NK-92 treated with Interleukin-12 subunit alpha and Interleukin-12 subunit beta, amount 100 ng/mL, for 24 hours (cell line): ENCODE measurements at regions not wholly inside any gene's neighbourhood (a gene's known extent, or its start where the extent isn't known, plus 50 kb on each side); places are given as distances from the start of the nearest gene placed in this dataset.
A peak's percentile ranks its signal among the peaks of the same experiment; 100 is the strongest.
"Not testable (repeated sequence)": the region's sequence is repeated elsewhere in the genome, so short reads cannot be mapped to it uniquely, and the experiment has no call there.

Experiments used
- DNase-seq: peaks from one replicate; lab custom pipeline; 2025; lab: John Stamatoyannopoulos, UW

DNA sequence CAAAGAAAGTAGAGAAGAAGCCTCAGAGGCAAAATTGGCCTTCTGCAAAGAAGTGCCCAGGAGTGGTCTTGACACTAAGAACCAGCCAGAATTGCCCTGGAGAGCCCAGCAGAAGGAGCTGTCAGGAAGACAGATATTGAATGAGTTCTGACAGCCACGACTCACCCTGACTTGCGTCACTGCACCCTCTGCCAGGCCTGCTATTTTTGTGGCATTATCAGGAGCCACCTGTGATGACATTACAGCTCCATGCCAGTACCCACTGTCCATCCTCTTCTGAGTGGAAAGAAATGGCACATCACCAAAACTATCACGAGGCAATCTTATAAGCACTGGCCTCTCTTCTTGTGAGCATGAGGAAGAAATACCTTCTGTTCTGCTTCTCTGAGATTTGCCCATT lies 67.7 kb downstream of the SMIM20 start:
- peak; percentile 37 for DNase-seq

DNA sequence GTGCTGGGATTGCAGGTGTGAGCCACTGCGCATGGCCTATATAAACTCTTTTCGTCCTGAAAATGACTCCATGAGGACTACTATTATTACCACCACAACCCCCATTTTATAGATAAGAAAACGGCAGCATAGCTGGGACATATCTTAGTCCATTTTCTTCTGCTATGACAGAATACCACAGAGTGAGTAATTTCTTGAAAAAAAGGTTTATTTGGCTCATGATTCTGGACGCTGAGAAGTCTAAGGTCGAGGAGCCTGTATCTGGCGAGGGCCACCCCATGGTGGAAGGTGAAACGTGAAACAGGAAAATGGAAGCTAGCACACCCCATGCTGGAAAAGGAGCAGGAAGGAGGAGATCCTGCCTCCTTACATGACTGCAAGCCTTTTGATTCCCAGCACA lies 68.9 kb downstream of the SMIM20 start:
- DNase-seq, result no peak

DNA sequence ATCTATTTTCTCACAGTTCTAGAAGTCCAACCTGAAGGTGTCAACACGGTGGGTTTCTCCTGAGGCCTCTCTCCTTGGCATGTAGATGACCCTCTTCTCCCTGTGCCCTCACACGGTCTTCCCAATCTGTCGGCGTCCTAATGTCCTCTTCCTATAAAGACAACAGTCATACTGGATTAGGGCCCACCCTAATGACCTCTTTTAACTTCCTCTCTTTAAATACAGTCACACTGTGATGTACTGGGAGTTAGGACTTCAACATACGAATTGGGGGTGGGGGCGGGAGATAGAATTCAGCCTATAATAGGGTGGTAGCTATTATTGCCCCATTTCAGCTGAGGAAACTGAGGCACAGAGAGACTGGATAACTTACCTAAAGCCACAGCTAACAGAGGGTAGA lies 70.2 kb downstream of the SMIM20 start:
- DNase-seq, result no peak

- no peak for DNase-seq
Observed at GRCh38 chr4:25984796-25985195, 70.8 kb downstream of the SMIM20 start.

DNA sequence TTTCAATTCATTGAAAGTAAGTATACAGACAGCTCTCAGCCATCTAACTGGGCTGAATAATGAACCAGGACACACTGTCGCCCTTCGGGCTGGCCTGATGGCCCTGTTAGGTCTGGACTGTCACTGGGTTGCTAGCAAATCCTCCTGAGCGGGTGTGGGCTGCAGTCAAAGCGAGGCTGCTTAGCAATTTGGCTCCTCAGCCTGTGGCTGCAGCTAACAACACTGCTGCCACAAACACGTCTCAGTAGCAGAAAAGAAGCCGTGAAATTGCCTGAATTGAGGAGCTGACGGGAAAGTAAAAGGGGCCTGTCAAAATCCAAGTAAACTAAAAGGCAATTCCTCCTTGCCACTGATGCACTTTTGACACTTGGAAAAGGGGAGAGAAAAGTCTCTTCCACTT lies 72.8 kb downstream of the SMIM20 start:
- no peak for DNase-seq

- DNase-seq, result no peak
Observed at GRCh38 chr4:25991340-25991739, 77.3 kb downstream of the SMIM20 start.

DNA sequence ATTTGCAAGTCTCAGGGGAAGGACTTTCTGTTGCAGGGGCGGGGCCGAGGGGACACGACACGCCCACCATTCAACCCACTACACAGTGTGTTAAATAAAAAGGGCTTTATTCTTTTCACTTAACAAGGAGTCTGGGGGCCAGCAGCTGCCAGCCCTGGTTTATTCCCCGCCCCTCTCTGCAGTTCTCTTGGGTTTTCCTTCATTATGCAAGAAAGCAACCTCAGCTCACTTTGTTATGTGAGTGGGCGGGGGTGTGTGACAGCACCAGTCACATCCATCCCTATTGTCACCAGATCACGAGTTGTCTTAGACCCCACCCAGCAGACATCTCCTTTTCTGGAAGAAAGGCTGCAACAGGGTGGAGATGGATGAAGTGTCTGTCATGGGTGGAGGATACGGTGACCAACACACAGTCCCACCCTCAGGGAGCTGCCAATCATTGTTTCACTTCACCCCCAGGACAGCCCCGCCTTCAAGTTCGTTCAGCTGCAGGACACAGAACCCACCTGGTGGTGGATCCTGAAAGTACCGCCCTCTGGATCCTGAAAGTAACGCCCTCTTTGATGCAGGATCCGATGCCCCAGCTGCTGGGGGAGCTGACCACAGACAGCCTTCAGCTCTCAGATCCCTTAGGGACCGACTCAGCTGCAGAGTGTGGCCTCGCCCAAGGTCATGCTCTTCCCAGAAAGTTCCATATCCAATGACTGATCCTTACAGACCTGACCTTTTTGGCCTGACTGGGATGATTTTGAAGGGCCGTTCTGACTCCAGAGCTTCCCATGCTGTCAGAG lies 79.6 kb downstream of the SMIM20 start:
- DNase-seq, result no peak

DNA sequence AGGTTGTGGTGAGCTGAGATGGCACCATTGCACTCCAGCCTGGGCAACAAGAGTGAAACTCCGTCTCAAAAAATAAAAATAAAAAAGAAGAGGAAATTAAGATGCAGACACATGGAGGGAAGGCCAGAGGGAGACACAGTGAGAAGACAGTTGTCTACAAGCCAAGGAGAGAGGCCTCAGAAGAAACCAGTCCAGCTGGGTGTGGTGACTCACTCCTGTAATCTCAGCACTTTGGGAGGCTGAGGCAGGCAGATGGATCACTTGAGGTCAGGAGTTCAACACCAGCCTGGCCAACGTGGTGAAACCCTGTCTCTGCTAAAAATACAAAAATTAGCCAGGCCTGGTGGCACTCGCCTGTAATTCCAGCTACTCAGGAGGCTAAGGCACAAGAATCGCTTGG lies 80.6 kb downstream of the SMIM20 start:
- DNase-seq, result not testable (repeated sequence)

DNA sequence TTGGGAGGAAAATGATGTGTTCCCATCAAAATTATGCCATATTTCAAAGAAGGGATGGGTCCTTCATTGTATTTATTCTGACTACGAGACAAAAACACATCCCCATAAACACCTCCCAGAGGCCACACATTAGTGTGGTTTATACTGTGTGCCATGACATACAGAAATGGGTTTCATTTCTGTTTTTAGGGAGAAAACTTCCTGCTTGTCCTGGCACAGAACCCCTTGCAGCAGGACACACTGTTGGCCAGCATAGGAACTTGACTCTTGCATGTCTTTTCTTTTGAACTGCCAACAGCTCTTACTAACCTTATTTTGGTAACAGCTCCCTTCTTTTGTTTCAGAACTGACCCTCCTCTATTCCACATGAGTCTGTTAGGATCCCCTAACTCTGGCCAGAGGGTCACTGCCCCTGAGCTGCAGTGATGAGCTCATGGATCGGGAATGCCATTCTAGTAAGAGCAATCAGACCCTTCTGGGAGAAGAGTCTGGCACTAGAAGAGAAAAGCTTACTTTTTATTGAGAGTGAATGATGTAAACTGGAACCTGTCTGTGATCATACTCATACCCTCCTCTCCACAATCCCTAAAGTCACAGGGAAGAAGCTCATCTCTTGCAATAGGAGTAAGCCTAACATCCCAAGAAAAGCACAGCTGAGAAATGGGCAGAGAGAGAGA lies 86.4 kb downstream of the SMIM20 start:
- no peak for DNase-seq

- DNase-seq, result no peak
Observed at GRCh38 chr4:26001413-26001812, 87.4 kb downstream of the SMIM20 start.

DNA sequence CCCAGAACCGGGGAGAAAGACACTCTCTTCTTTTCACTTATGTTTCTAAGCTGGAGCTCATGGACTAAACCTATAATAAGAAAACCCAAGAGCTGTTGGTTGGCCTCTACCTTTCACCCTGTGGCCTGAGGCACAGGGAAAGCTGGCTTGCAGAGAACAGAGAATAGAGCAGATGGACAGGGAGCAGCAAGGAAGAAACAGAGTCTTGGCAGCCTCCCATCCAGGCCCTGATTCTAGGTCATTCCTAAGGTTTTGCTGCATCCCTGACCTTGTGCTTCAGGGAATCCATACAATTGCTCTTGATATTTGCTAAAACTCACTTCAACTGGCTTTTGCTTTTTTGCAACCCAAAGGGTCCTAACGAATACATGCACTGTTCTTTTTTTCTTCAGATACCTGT lies 87.8 kb downstream of the SMIM20 start:
- DNase-seq, result no peak

GRCh38 chr4:26003056-26003455 lies 89.0 kb downstream of the SMIM20 start:
- no peak for DNase-seq

DNA sequence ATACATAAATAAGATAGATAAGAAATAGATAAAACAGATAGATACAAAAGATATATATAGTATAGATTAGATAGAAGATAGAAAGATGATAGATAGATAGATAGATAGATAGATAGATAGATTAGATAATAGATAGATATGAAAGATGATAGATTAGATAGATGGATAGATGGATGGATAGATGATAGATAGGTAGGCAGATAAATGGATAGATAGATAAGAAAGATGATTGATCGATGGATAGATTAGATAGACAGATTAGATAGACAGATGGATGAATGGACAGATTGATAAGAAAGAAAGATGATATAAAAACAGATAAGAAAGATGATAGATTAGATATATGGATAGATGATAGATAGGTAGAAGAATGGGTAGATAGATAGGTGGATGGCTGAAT lies 90.3 kb downstream of the SMIM20 start:
- no peak for DNase-seq

GRCh38 chr4:26005764-26006163 lies 91.7 kb downstream of the SMIM20 start:
- no peak for DNase-seq

GRCh38 chr4:26008737-26009136 lies 94.7 kb downstream of the SMIM20 start:
- DNase-seq, result no peak

GRCh38 chr4:26009502-26009901 lies 95.5 kb downstream of the SMIM20 start:
- DNase-seq, result no peak

DNA sequence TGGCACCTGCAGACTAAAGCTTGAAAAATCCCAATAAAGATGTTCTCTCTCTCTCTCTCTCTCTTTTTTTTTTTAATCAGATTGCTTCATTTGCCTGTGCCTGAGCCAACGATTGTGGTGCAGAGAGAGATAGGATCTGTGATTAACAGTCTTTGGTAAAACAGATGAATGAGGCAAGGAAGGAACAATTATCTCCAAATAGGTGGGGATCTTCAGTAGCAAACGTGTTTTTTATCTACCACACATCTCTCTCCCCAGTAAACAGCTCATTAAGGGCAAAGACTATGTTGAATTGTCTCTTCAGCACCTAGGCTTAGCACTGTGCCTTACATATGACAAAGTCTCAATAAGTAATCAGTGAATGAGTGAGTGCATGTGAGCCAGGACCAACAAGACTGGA lies 96.3 kb downstream of the SMIM20 start:
- DNase-seq, result no peak

DNA sequence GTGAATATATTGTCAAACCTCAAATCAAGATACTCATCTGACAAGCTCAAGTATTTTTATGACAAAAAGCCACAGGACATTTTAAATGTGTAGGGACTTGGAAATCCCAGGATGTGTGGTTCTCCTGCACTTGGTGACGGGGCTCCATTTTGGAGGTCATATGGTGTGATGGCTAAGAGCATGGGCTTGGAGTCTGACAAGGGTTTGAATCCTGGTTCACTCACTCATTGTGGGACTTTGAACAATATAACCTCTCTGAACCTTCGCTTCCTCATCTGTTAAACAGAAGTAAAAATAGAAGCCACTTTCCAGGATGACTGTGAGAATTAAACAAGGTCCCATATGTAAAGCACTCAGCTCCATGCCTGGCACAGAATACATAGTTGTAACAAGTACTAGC lies 99.6 kb downstream of the SMIM20 start:
- no peak for DNase-seq

GRCh38 chr4:26015133-26015651 lies 101.2 kb downstream of the SMIM20 start:
- no peak for DNase-seq

- DNase-seq, result no peak
Observed at GRCh38 chr4:26015906-26016305, 101.9 kb downstream of the SMIM20 start.

GRCh38 chr4:26017531-26017930 lies 103.5 kb downstream of the SMIM20 start:
- DNase-seq, result no peak

- not testable (repeated sequence) for DNase-seq
Observed at GRCh38 chr4:26017961-26018700, 104.1 kb downstream of the SMIM20 start.
